Activated T-cell treated with anti-CD3 and anti-CD28 coated beads, Interleukin-2, amount 50 U/mL, for 24 hours (primary cell): ENCODE measurements at regions not wholly inside any gene's neighbourhood (a gene's known extent, or its start where the extent isn't known, plus 50 kb on each side); places are given as distances from the start of the nearest gene placed in this dataset.

ENCODE experiments used
- DNase-seq: peaks from one replicate; pipeline ENCODE4 v3.0.0-alpha.2; 2020
- H3K27ac Mint-ChIP-seq: 2 replicates; pipeline ENCODE4 v1.8.0; 2020; ENCODE audit warnings: mild to moderate bottlenecking, mixed read lengths
- H3K27me3 Mint-ChIP-seq: 2 replicates; pipeline ENCODE4 v1.8.0; 2020; ENCODE audit warnings: mixed read lengths
- H3K36me3 Mint-ChIP-seq: 2 replicates; pipeline ENCODE4 v1.8.0; 2020; ENCODE audit warnings: low read depth, mixed read lengths
- H3K4me1 Mint-ChIP-seq: 2 replicates; pipeline ENCODE4 v1.8.0; 2020; ENCODE audit warnings: low read depth, mixed read lengths
- H3K4me3 Mint-ChIP-seq: 2 replicates; pipeline ENCODE4 v1.8.0; 2020; ENCODE audit warnings: mild to moderate bottlenecking, moderate library complexity, mixed read lengths
- H3K9me3 Mint-ChIP-seq: 2 replicates; pipeline ENCODE4 v1.8.0; 2020; ENCODE audit warnings: mixed read lengths

DNA sequence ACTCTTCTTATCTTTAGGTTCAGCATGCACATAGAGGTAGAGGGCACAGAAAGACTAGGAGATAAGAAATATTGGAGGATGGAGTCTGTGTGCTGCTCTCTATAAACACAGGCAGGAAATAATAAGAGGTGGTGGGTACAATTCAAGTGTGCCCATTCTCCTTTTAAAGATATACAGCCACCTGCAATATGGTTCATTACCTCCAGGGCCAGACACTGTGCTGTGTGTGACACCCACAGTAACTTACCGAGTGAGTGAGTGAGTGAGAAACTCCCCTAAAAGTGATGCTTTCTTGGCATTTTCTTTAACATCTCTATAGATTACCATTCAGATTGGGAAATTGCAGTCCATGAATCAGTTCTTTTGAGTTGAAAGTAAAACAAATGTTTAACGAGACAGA, 311.8 kb upstream of the KCNN2 start:
- H3K27me3 Mint-ChIP-seq = peaks cover 18% of the 10 kb centered on the region
- H3K36me3 Mint-ChIP-seq = no peaks in the 10 kb centered on the region
- H3K4me1 Mint-ChIP-seq = no peaks in the 10 kb centered on the region
- H3K4me3 Mint-ChIP-seq = no peak overlapping the region
- H3K9me3 Mint-ChIP-seq = no peaks in the 10 kb centered on the region
- H3K27ac Mint-ChIP-seq = no peak overlapping the region
- no peak for DNase-seq

DNA sequence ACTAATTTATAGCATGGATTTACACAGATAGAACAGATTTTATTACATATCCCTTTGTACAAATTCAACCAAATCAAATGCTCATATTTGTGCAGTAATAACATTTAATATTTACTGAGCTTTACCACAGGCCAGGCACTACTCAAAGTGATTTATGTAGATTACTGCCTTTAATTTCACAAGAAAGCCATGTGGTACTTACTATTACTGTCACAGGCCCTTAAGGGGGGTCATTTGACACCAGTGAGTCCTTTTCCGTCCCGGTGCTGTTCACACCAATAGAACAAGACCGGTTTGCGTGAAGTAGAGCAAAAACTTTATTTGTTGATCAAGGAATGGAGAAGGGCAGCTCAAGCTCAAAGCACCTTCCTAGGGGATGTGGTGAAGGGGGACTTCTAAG, 308.5 kb upstream of the KCNN2 start:
- no peaks in the 10 kb centered on the region for H3K4me1 Mint-ChIP-seq
- no peak for DNase-seq
- no peak overlapping the region for H3K27ac Mint-ChIP-seq
- peaks cover 43% of the 10 kb centered on the region for H3K27me3 Mint-ChIP-seq
- no peaks in the 10 kb centered on the region for H3K9me3 Mint-ChIP-seq
- H3K4me3 Mint-ChIP-seq = no peak overlapping the region
- H3K36me3 Mint-ChIP-seq = no peaks in the 10 kb centered on the region

DNA sequence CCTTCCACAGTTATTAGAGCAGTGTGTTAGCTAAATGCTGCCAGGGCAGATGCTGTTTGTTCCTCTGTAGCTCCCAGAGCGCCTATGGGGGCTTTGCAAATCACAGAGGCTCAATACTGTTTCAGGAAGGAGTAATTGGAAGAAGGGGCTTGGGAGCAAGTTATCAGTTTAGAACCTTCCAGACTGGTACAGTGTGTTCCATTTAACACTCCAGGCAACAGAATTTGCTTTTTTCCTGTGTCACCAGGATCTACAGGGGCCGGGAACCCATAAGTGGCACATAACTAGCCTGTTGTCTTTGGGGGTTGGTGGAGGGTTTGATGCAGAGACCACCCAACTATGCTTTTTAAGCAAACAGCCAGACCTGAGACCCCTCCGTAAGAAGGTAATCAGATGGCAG, 307.3 kb upstream of the KCNN2 start:
- peaks cover 47% of the 10 kb centered on the region for H3K27me3 Mint-ChIP-seq
- no peaks in the 10 kb centered on the region for H3K4me1 Mint-ChIP-seq
- H3K4me3 Mint-ChIP-seq = no peak overlapping the region
- no peaks in the 10 kb centered on the region for H3K36me3 Mint-ChIP-seq
- no peak for DNase-seq
- no peak overlapping the region for H3K27ac Mint-ChIP-seq
- no peaks in the 10 kb centered on the region for H3K9me3 Mint-ChIP-seq

DNA sequence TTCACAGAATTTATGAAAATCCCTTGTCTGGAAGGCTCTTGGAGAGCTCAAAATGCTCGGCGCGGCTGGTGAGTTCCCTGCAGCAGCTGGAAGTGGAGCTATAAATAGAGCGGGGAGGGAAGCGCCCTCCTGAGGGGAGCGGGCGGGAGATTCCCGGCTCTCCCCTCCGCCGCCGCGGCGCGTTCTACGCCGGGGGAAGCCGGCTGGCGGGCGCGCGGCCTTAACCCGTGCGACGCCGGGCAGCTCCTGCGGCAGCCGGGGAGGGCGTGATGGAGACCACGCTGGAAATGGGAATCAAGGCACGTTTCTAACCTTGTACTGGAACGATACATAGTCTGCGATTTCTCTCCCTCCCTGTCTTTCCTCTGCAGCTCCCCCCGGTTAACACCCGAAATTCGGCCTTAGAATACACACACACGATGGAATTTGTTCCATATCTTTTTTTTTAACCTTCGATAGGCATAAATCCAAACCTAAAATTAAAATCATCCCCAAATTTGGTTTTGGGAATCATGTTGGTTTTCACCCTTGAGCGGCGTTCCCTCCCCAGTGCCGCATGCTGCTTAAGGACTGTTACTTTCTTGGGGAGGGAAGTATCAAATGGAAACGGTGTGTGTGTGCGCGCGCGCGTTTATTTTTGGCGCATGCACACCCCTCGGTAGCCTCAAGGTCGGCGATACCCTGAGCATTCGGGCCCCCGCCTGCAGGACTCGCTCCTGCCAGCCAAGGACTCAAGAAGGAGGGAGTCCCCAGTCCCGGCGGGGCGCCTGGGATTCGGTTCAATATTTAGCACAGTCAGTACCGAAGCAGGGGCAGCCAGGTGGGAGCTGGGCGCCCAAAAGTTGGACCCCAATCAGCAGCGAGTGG, 306.3 kb upstream of the KCNN2 start:
- Mint-ChIP-seq H3K4me3 (no peak overlapping the region), H3K4me1 (no peaks in the 10 kb centered on the region), H3K27ac (no peak overlapping the region), H3K27me3 (peaks cover 47% of the 10 kb centered on the region), H3K36me3 (no peaks in the 10 kb centered on the region), H3K9me3 (no peaks in the 10 kb centered on the region)
- no peak for DNase-seq

DNA sequence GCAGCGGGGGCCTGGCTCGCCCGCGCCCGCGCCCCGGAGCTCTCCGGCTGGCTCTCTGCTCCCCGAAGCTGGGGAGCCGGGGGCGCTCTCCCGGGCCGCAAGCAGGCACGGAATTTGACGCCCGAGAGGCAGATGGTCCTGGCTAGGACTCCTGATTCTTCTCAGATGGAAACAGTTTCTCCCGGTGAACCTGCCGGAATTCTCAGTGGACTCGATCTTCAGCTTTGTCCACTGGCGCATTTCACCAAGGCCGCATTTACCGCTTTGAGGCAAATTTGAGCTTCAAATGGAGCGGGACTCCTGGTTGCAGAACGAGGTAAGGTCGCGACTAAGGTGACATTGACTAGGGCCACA, 305.7 kb upstream of the KCNN2 start:
- peaks cover 47% of the 10 kb centered on the region for H3K27me3 Mint-ChIP-seq
- no peak overlapping the region for H3K27ac Mint-ChIP-seq
- DNase-seq = no peak
- no peak overlapping the region for H3K4me3 Mint-ChIP-seq
- no peaks in the 10 kb centered on the region for H3K4me1 Mint-ChIP-seq
- H3K9me3 Mint-ChIP-seq = no peaks in the 10 kb centered on the region
- H3K36me3 Mint-ChIP-seq = no peaks in the 10 kb centered on the region

DNA sequence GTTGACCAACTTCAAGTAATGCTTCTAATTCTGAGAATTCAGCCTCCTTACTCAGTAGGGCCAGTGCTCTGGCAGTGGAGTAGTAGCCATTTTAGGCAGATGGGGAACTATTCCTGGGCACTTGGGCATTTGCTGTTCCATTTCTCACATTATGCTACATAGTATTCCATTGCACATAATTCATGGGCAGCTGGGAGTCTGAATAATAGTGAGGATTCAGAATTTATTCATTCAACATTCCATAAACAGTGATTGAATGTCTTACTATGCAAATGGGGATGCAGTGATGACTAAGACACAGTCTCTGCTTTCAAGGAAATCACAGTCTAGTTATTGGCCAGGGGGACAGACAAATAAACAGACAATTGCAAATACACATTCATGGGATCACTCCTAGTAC, 301.0 kb upstream of the KCNN2 start:
- DNase-seq = no peak
- H3K4me3 Mint-ChIP-seq = no peak overlapping the region
- H3K9me3 Mint-ChIP-seq = no peaks in the 10 kb centered on the region
- H3K27ac Mint-ChIP-seq = no peak overlapping the region
- peaks cover 22% of the 10 kb centered on the region for H3K27me3 Mint-ChIP-seq
- no peaks in the 10 kb centered on the region for H3K36me3 Mint-ChIP-seq
- no peaks in the 10 kb centered on the region for H3K4me1 Mint-ChIP-seq

DNA sequence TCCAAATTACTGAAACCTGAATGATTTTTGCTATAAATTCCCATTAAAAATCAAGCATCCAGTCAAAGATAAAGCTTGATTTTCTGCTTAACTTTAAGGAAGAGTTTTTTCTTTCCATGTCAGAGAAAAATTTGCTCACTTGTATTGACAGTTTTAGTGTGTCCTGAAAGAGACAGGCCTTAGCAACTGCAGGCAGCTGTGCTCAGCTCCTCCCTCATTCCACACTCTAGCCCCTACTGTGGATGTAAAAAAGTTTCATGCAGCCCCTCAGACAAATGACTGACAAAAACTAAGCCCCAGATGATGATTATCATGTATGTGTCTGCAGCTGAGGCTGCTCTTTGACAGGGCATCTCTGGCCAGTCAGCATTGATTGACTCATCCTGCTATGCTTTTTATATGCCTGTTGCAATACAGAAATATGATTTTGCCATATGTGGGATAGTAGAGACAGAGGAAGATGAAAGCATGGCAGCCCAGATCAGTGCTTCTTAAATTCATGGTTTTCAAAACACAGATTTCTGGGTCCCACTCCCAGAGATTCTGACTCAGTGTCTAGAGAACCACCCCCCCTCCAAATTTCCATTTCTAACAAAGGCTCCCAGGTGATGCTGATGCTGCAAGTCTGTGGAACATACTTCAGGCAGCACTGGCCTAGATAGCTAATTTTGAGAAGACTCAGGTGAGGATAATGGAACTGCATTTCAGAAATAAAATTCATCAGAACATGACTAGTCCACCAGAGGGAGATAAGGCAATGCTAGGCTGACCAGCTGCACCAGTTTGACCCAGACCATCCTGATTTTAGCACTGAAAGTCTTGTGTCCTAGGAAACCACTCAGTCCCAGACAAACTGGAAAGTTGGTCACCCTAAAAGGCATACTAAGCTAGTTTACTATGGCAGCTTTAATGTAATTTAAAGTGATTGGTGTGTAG, 298.7 kb upstream of the KCNN2 start:
- no peak overlapping the region for H3K4me3 Mint-ChIP-seq
- DNase-seq = no peak
- H3K36me3 Mint-ChIP-seq = no peaks in the 10 kb centered on the region
- H3K27me3 Mint-ChIP-seq = peaks cover 5% of the 10 kb centered on the region
- H3K4me1 Mint-ChIP-seq = no peaks in the 10 kb centered on the region
- no peak overlapping the region for H3K27ac Mint-ChIP-seq
- no peaks in the 10 kb centered on the region for H3K9me3 Mint-ChIP-seq

DNA sequence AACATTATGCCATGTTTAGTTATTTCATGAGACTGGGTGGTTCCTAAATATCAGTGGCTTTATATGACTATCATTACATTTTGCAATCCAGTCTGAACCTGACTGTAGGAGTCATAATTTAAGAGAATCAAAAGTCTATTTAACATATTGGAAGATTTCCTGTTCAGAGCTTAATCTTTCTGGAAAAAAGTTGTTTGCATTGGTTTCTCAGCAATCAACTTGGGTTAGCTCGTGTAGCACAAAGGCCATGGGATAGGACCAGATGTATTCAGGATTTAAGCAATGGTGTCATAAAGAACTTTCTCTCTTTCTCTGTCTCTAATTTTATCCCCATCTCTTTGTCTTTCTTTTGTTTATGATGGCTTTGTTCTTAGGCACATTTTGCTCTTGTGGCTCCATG, 296.0 kb upstream of the KCNN2 start:
- H3K4me1 Mint-ChIP-seq = no peaks in the 10 kb centered on the region
- no peaks in the 10 kb centered on the region for H3K9me3 Mint-ChIP-seq
- no peak overlapping the region for H3K27ac Mint-ChIP-seq
- no peak for DNase-seq
- no peak overlapping the region for H3K4me3 Mint-ChIP-seq
- H3K36me3 Mint-ChIP-seq = no peaks in the 10 kb centered on the region
- no peaks in the 10 kb centered on the region for H3K27me3 Mint-ChIP-seq

DNA sequence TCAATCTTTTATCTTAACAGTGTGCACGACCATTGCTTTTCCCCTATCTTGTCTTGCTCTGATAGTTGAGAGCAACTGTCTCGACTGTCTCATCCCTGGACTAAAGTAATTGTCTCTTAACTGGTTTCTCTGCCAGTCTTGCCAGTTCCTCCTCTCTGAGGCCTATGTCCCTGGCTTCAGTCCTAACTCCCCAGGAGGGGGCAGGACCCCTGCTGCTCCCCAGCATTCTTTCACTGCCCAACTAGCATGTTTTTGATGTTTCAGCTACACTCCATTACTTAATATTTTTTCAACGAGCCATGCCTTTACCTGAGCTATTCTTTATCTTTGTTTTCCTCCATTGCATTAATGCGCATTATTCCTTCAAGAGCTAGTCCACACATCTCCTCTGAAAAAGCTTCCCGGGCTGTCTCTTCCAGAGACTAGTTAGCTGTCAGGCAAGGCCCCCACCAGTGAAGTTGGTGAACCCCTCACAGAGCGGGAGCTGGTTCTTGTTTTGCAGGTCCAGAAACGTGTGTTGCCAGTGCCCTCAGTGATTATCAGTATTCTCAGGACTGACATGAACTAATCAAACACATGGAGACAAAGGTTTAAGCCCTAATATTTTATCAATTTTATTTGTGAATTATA, 291.7 kb upstream of the KCNN2 start:
- no peaks in the 10 kb centered on the region for H3K4me1 Mint-ChIP-seq
- H3K36me3 Mint-ChIP-seq = no peaks in the 10 kb centered on the region
- H3K27me3 Mint-ChIP-seq = no peaks in the 10 kb centered on the region
- no peak overlapping the region for H3K27ac Mint-ChIP-seq
- H3K4me3 Mint-ChIP-seq = no peak overlapping the region
- H3K9me3 Mint-ChIP-seq = no peaks in the 10 kb centered on the region
- no peak for DNase-seq

DNA sequence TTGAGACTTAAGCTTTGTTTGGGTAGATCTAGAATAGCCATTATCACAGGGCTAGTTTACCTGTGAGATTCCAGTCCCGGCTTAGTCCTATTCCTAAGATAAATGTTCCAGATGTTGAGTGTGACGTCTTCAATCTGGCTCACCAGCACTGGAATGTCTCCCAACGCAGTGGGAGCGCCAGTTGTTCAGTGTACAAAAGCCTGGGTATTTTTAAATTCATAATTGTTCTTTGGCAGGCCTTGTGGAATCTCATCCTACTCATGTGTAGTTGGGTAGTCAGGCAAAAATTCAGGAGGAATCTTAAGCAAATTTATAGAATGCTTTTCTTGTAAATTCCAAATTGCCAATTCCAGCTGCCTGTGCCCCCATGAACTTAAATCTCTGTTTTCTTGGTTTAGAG, 272.6 kb upstream of the KCNN2 start:
- Mint-ChIP-seq H3K4me1 (no peaks in the 10 kb centered on the region), H3K4me3 (no peak overlapping the region), H3K27ac (no peak overlapping the region), H3K36me3 (no peaks in the 10 kb centered on the region), H3K27me3 (no peaks in the 10 kb centered on the region), H3K9me3 (peaks cover 7% of the 10 kb centered on the region)
- no peak for DNase-seq

DNA sequence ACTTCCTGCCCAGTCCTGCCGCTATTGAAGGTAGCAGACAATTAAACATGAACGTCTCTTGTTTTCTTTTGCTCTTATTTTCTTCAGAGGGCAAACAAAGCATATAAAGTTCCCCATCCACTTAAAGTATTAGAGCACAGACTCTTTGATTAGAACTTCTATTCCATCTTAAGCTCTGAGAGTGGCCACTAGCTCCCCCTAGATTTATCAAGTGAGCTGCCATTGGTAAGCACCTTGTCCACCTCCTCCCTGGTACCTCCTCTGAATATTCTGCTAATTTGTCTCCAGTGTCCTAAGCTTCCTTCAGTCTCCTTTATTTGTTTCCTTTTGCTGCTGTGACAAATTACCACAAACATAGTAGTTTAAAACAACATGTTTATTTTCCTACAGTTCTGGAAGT, 264.3 kb upstream of the KCNN2 start:
- Mint-ChIP-seq H3K27me3 (no peaks in the 10 kb centered on the region), H3K27ac (no peak overlapping the region), H3K9me3 (peaks cover 9% of the 10 kb centered on the region), H3K4me3 (no peak overlapping the region), H3K4me1 (no peaks in the 10 kb centered on the region), H3K36me3 (no peaks in the 10 kb centered on the region)
- DNase-seq = no peak

DNA sequence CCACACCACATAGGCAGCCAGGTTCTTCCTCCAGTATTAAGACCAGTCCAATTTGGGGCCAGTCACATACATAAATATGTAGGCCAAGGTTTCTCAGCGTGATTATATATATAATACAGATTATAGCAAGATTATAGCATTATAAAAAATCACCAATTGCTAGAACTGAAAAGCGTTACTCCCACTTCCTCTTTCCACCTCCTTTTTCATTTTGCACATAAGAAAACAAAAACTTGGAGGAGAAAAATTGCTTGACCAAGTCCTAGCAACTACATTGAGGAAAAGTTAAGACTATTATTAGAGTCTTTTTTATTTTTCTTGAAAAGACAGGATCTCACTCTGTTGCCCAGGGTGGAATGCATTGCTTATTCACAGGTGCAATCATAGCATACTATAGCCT, 262.7 kb upstream of the KCNN2 start:
- Mint-ChIP-seq H3K9me3 (peaks cover 7% of the 10 kb centered on the region), H3K27me3 (no peaks in the 10 kb centered on the region), H3K27ac (no peak overlapping the region), H3K4me1 (no peaks in the 10 kb centered on the region), H3K36me3 (no peaks in the 10 kb centered on the region), H3K4me3 (no peak overlapping the region)
- no peak for DNase-seq

DNA sequence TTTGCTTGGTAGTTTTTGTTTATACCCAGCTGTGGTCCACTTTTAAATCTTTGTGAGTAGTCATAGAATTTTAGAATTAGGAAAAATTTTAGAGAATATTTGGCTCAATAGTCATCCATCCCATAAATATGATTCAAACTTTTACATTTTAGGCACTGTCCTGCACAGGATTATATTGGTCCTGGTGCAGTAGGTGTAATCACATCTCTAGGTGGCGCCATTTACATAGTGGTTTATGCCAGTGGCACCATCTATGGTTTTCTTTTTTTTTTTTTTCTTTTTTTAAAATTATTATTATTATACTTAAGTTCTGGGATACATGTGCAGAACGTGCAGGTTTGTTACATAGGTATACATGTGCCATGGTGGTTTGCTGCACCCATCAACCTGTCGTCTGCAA, 260.7 kb upstream of the KCNN2 start:
- no peak for DNase-seq
- no peak overlapping the region for H3K4me3 Mint-ChIP-seq
- no peak overlapping the region for H3K27ac Mint-ChIP-seq
- H3K4me1 Mint-ChIP-seq = no peaks in the 10 kb centered on the region
- H3K9me3 Mint-ChIP-seq = peaks cover 5% of the 10 kb centered on the region
- no peaks in the 10 kb centered on the region for H3K36me3 Mint-ChIP-seq
- H3K27me3 Mint-ChIP-seq = no peaks in the 10 kb centered on the region

DNA sequence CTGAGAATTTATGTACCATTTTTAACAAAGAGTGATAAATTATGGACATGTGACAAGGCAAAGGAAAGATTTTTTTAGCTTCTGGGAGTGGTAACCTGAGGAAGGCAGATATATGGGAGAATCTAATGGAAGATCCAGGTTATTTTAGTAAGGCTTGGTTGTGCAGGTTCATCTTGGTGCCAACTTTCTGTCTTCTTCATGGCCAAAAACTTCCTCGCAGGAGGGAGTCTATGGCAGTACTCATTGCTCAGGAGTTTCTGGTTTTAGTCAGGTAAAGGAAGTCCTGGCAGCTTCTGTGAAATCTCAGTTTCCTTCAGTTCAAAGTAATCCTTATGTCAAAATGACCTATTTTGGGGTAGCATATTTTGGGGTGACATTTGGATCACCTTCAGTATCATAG, 248.3 kb upstream of the KCNN2 start:
- Mint-ChIP-seq H3K4me3 (no peak overlapping the region), H3K27ac (no peak overlapping the region), H3K4me1 (no peaks in the 10 kb centered on the region), H3K36me3 (no peaks in the 10 kb centered on the region), H3K27me3 (no peaks in the 10 kb centered on the region), H3K9me3 (peaks cover 5% of the 10 kb centered on the region)
- DNase-seq = no peak

DNA sequence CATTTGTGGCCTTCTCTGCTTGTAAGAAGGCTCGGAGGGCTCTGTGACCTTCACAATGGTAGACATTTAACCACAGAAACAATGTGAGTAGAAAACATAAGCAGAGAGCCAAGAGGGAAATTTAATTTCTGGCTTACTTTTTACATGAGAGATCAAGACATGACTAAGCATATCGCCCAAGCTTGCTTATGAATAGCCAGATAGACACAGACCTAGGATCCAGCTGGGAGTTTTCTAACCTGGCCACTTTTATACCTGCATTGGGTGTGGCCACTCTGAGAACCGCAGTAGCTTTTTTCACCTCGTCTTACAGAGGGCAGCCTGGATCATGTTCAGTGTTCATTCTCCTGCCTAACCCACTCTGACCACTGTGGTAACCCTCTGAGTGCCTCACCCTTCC, 244.9 kb upstream of the KCNN2 start:
- H3K36me3 Mint-ChIP-seq = no peaks in the 10 kb centered on the region
- H3K4me3 Mint-ChIP-seq = no peak overlapping the region
- H3K9me3 Mint-ChIP-seq = no peaks in the 10 kb centered on the region
- no peak overlapping the region for H3K27ac Mint-ChIP-seq
- H3K4me1 Mint-ChIP-seq = no peaks in the 10 kb centered on the region
- no peak for DNase-seq
- no peaks in the 10 kb centered on the region for H3K27me3 Mint-ChIP-seq
